HuH-7.5 (cell line): ENCODE measurements at regions not wholly inside any gene's neighbourhood (a gene's known extent, or its start where the extent isn't known, plus 50 kb on each side); places are given as distances from the start of the nearest gene placed in this dataset.

Experiments
- DNase-seq: peaks from one replicate; pipeline ENCODE4 v3.0.0; 2011; ENCODE audit warnings: low spot score

GRCh38 chr3:155029941-155030340 is 50.2 kb upstream of the MME start:
- DNase-seq: no peak

- no peak for DNase-seq
These were observed 53.0 kb upstream of the MME start for GRCh38 chr3:155026999-155027591.

- DNase-seq: no peak
These were observed 56.0 kb upstream of the MME start for GRCh38 chr3:155024006-155024638.

- no peak for DNase-seq
These were observed 57.2 kb upstream of the MME start for GRCh38 chr3:155022896-155023295.

- no peak for DNase-seq
These were observed 60.5 kb upstream of the MME start for GRCh38 chr3:155019575-155019974.

- DNase-seq: no peak
These were observed 61.3 kb upstream of the MME start for GRCh38 chr3:155018621-155019330.

GRCh38 chr3:155015776-155016436 is 64.2 kb upstream of the MME start:
- no peak for DNase-seq

GRCh38 chr3:155014953-155015352 is 65.2 kb upstream of the MME start:
- DNase-seq: no peak

- DNase-seq: no peak
These were observed 66.7 kb upstream of the MME start for GRCh38 chr3:155013427-155013826.

- DNase-seq: no peak
These were observed 67.5 kb upstream of the MME start for GRCh38 chr3:155012584-155012983.

- no peak for DNase-seq
These were observed 69.7 kb upstream of the MME start for GRCh38 chr3:155010416-155010815.

- no peak for DNase-seq
These were observed 70.9 kb upstream of the MME start for GRCh38 chr3:155009217-155009616.

GRCh38 chr3:155007729-155008128 is 72.4 kb upstream of the MME start:
- no peak for DNase-seq

GRCh38 chr3:155001289-155002010 is 78.7 kb upstream of the MME start:
- no peak for DNase-seq

- no peak for DNase-seq
These were observed 87.5 kb upstream of the MME start for GRCh38 chr3:154992655-154993054.

- no peak for DNase-seq
These were observed 89.6 kb upstream of the MME start for GRCh38 chr3:154990543-154990942.

GRCh38 chr3:154987846-154988245 is 92.3 kb upstream of the MME start:
- DNase-seq: no peak

GRCh38 chr3:154981664-154982063 is 98.5 kb upstream of the MME start:
- no peak for DNase-seq

- DNase-seq: no peak
These were observed 98.9 kb upstream of the MME start for GRCh38 chr3:154981201-154981600.

GRCh38 chr3:154979331-154979730 is 100.8 kb upstream of the MME start:
- no peak for DNase-seq

- no peak for DNase-seq
These were observed 102.5 kb upstream of the MME start for GRCh38 chr3:154977666-154978065.
